ENCODE measurements at regions not wholly inside any gene's neighbourhood (a gene's known extent, or its start where the extent isn't known, plus 50 kb on each side); places are given as distances from the start of the nearest gene placed in this dataset.

- no peak for DNase-seq
- Histone ChIP-seq H3K4me1 (ENCODE audit: control insufficient read depth in 1 of 2, insufficient read depth in 2 of 2, low read depth in 1 of 2, low read length in 1 of 2) (no peaks in the 10 kb centered on the region), H3K4me2 (no peak overlapping the region), H3F3A (replicated peaks; ENCODE audit: insufficient read depth) (no peaks in the 10 kb centered on the region), H3K9me3 (peaks cover 15% of the 10 kb centered on the region; the same call in 1 of the 2 replicates), H3K27ac (ENCODE audit: low read depth in 2 of 2, low read length in 1 of 2) (no peak overlapping the region), H3K9me2 (no peaks in the 10 kb centered on the region), H2AFZ (ENCODE audit: low read depth) (no peak overlapping the region), H3K9ac (no peak overlapping the region), H3K27me3 (ENCODE audit: insufficient read depth) (no peaks in the 10 kb centered on the region), H3K4me3 (ENCODE audit: low read depth in 2 of 2, low read length in 1 of 2) (no peak overlapping the region), H3K79me2 (ENCODE audit: insufficient read depth) (no peaks in the 10 kb centered on the region), H3K36me3 (replicated peaks in 1 of 2; ENCODE audit: control insufficient read depth in 1 of 2, insufficient read depth in 2 of 2, low read length in 1 of 2) (no peaks in the 10 kb centered on the region), H4K20me1 (ENCODE audit: insufficient read depth) (no peaks in the 10 kb centered on the region)
- ChIA-PET POLR2A (no interaction called here), CTCF (interaction anchor here (0.8 kb wide), 1 partner anchor 185 kb away, joined by 3 read pairs; no protein-coding TSS in a partner anchor)
- 63% methylated on average over 2 of the region's 2 CpGs for WGBS (ENCODE audit: low lambda C conversion rate)
- TF ChIP-seq RAD21 (IDR thresholded peaks at IDR 0.05; ENCODE audit: low read length) = no peak
- TF ChIP-seq NFIC (IDR thresholded peaks at IDR 0.05; ENCODE audit: borderline replicate concordance) = no peak
- TF ChIP-seq TCF12 (IDR thresholded peaks at IDR 0.05) = no peak
- TF ChIP-seq RFX5 (IDR thresholded peaks at IDR 0.05; ENCODE audit: low read length) = no peak
- TF ChIP-seq FOXM1 (IDR thresholded peaks at IDR 0.05; ENCODE audit: low read depth) = no peak
- TF ChIP-seq YY1 (IDR thresholded peaks at IDR 0.05; ENCODE audit: low read depth) = no peak
These were observed 99.9 kb upstream of the SGIP1 start for GRCh38 chr1:66434096-66434495.

GRCh38 chr1:66435541-66435940 lies 98.4 kb upstream of the SGIP1 start:
- no peak overlapping the region for H3K4me2 ChIP-seq
- CTCF ChIA-PET = interaction anchor here (0.7 to 4.2 kb wide), 7 partner anchors 10 to 478 kb away, joined by 3 to 33 read pairs (median 3); no protein-coding TSS in a partner anchor
- no peak overlapping the region for H3K9ac ChIP-seq
- H3K36me3 ChIP-seq (replicated peaks in 1 of 2; ENCODE audit: control insufficient read depth in 1 of 2, insufficient read depth in 2 of 2, low read length in 1 of 2) = no peaks in the 10 kb centered on the region
- H3K9me2 ChIP-seq = no peaks in the 10 kb centered on the region
- H3K4me1 ChIP-seq (ENCODE audit: control insufficient read depth in 1 of 2, insufficient read depth in 2 of 2, low read depth in 1 of 2, low read length in 1 of 2) = no peaks in the 10 kb centered on the region
- H3K4me3 ChIP-seq (ENCODE audit: low read depth in 2 of 2, low read length in 1 of 2) = no peak overlapping the region
- POLR2A ChIA-PET = no interaction called here
- 45% methylated on average over 1 of the region's 1 CpG for WGBS (ENCODE audit: low lambda C conversion rate)
- H3K79me2 ChIP-seq (ENCODE audit: insufficient read depth) = no peaks in the 10 kb centered on the region
- H3K9me3 ChIP-seq = peaks cover 8% of the 10 kb centered on the region; the same call in 1 of the 2 replicates
- no peak overlapping the region for H2AFZ ChIP-seq (ENCODE audit: low read depth)
- no peak for DNase-seq
- no peaks in the 10 kb centered on the region for H3K27me3 ChIP-seq (ENCODE audit: insufficient read depth)
- no peak overlapping the region for H3K27ac ChIP-seq (ENCODE audit: low read depth in 2 of 2, low read length in 1 of 2)
- TF ChIP-seq CHD2 (IDR thresholded peaks at IDR 0.05; ENCODE audit: low read length, partially characterized antibody) (no peak), CTCF (IDR thresholded peaks at IDR 0.05) (no peak), FOSL2 (IDR thresholded peaks at IDR 0.05; ENCODE audit: borderline replicate concordance, low read depth) (no peak), GATA2 (CRISPR knock-in tag; IDR thresholded peaks at IDR 0.05) (no peak), MAX (IDR thresholded peaks at IDR 0.05; ENCODE audit: low read depth) (no peak), JUND (IDR thresholded peaks at IDR 0.05) (no peak), IRF3 (IDR thresholded peaks at IDR 0.05; ENCODE audit: low read depth, low read length) (no peak), POLR2AphosphoS5 (IDR thresholded peaks at IDR 0.05; ENCODE audit: low read depth, low read length) (no peak), PBX3 (IDR thresholded peaks at IDR 0.05) (no peak), YY1 (IDR thresholded peaks at IDR 0.05; ENCODE audit: low read depth) (no peak), EP300 (IDR thresholded peaks at IDR 0.05; ENCODE audit: borderline replicate concordance in 1 of 2, low read depth in 1 of 2, low read length in 1 of 2) (no peak), MXI1 (IDR thresholded peaks at IDR 0.05; ENCODE audit: low read depth, low read length) (no peak), EZH2phosphoT487 (IDR thresholded peaks at IDR 0.05; ENCODE audit: borderline replicate concordance, low read depth) (no peak), RCOR1 (IDR thresholded peaks at IDR 0.05; ENCODE audit: low read length) (no peak), ELF1 (IDR thresholded peaks at IDR 0.05) (no peak), GABPA (IDR thresholded peaks at IDR 0.05; ENCODE audit: low read depth) (no peak)
- H4K20me1 ChIP-seq (ENCODE audit: insufficient read depth) = no peaks in the 10 kb centered on the region
- no peaks in the 10 kb centered on the region for H3F3A ChIP-seq (replicated peaks; ENCODE audit: insufficient read depth)
